HEK293 (cell line): ENCODE measurements at regions not wholly inside any gene's neighbourhood (a gene's known extent, or its start where the extent isn't known, plus 50 kb on each side); places are given as distances from the start of the nearest gene placed in this dataset.

ENCODE experiments used
- CTCF ChIA-PET: fragments of 350-600 bp; formaldehyde crosslinking; extraction: SDS; loops from one replicate; lab custom pipeline; 2021; ENCODE audit warnings: antibody characterized with exemption; lab: Yijun Ruan, JAX
- POLR2A ChIA-PET: fragments of 300-600 bp; formaldehyde crosslinking; extraction: SDS; loops from one replicate; lab custom pipeline; 2020; ENCODE audit warnings: antibody characterized with exemption, inconsistent platforms; lab: Yijun Ruan, JAX
- H3K27ac ChIP-seq: fragments of 200-500 bp; sonication (Bioruptor generic); 2 replicates; pipeline ENCODE4 v1.5.1; 2014; ENCODE audit warnings: low read depth, low read length, control low read depth, inconsistent platforms; ENCODE audit errors: extremely low read depth
- H3K36me3 ChIP-seq, 2 experiments: fragments of 200-500 bp in 1 of 2; sonication (Bioruptor generic) in 1 of 2; 1 replicate in 1 of 2; 2 replicates in 1 of 2; pipeline ENCODE4 v1.5.1; 2014 to 2017; ENCODE audit warnings: inconsistent platforms in 2 of 2, low read length in 2 of 2; ENCODE audit not compliant: control insufficient read depth in 2 of 2, insufficient read depth in 1 of 2
- H3K4me1 ChIP-seq: fragments of 200-500 bp; sonication (Bioruptor generic); 2 replicates; pipeline ENCODE4 v1.5.1; 2014; ENCODE audit warnings: mild to moderate bottlenecking, low read length, inconsistent platforms; ENCODE audit not compliant: control insufficient read depth, insufficient read depth
- H3K4me3 ChIP-seq: 2 replicates; pipeline ENCODE4 v1.5.1; 2011; ENCODE audit warnings: low read depth, mild to moderate bottlenecking, control low read depth, low read length, moderate library complexity
- H3K9me3 ChIP-seq: fragments of 200-500 bp; sonication (Bioruptor generic); 2 replicates; pipeline ENCODE4 v1.5.1; 2014; ENCODE audit warnings: low read depth, low read length, inconsistent platforms; ENCODE audit not compliant: control insufficient read depth, insufficient read depth
- BCL11B ChIP-seq: fragments of 450-650 bp; formaldehyde crosslinking; IDR thresholded peaks from 2 replicates; pipeline ENCODE4 v1.5.1; 2016; ENCODE audit warnings: low read depth, missing biosample characterization, missing genetic modification characterization
- GLIS1 ChIP-seq: fragments of 450-650 bp; formaldehyde crosslinking; IDR thresholded peaks from 2 replicates; pipeline ENCODE4 v1.5.1; 2016; ENCODE audit warnings: missing biosample characterization, missing genetic modification characterization
- INSM2 ChIP-seq: fragments of 450-650 bp; formaldehyde crosslinking; IDR thresholded peaks from 2 replicates; pipeline ENCODE4 v1.5.1; 2016; ENCODE audit warnings: missing biosample characterization, missing genetic modification characterization
- MEIS1 ChIP-seq: sonication (generic); formaldehyde crosslinking; IDR thresholded peaks from 2 replicates; pipeline ENCODE4 v1.8.1; 2022; ENCODE audit warnings: missing genetic modification reagents, mild to moderate bottlenecking, borderline replicate concordance
- OSR2 ChIP-seq: fragments of 450-650 bp; formaldehyde crosslinking; IDR thresholded peaks from 2 replicates; pipeline ENCODE4 v1.5.1; 2016; ENCODE audit warnings: missing biosample characterization, missing genetic modification characterization
- YY1 ChIP-seq: fragments of 450-650 bp; formaldehyde crosslinking; IDR thresholded peaks from 2 replicates; pipeline ENCODE4 v1.5.1; 2018; ENCODE audit warnings: missing biosample characterization, missing genetic modification characterization
- ZNF19 ChIP-seq: fragments of 450-650 bp; formaldehyde crosslinking; IDR thresholded peaks from 2 replicates; pipeline ENCODE4; 2016; ENCODE audit warnings: missing biosample characterization, missing genetic modification characterization, low read depth
- ZNF26 ChIP-seq: fragments of 450-650 bp; formaldehyde crosslinking; IDR thresholded peaks from 2 replicates; pipeline ENCODE4 v1.5.1; 2016; ENCODE audit warnings: missing biosample characterization, missing genetic modification characterization
- ZNF391 ChIP-seq: fragments of 450-650 bp; formaldehyde crosslinking; IDR thresholded peaks from 2 replicates; pipeline ENCODE4 v1.5.1; 2016; ENCODE audit warnings: low read depth, missing biosample characterization, missing genetic modification characterization, borderline replicate concordance
- ZNF398 ChIP-seq: fragments of 450-650 bp; formaldehyde crosslinking; IDR thresholded peaks from 2 replicates; pipeline ENCODE4 v1.5.1; 2017; ENCODE audit warnings: missing biosample characterization, missing genetic modification characterization
- ZNF416 ChIP-seq: fragments of 450-650 bp; formaldehyde crosslinking; IDR thresholded peaks from 2 replicates; pipeline ENCODE4 v1.5.1; 2016; ENCODE audit warnings: missing biosample characterization, missing genetic modification characterization
- ZNF561 ChIP-seq: fragments of 450-650 bp; IDR thresholded peaks from 2 replicates; pipeline ENCODE4 v1.5.1; 2018; ENCODE audit warnings: missing biosample characterization, missing genetic modification characterization, borderline replicate concordance
- ZNF600 ChIP-seq: fragments of 450-650 bp; formaldehyde crosslinking; IDR thresholded peaks from 2 replicates; pipeline ENCODE4 v1.5.1; 2016; ENCODE audit warnings: missing biosample characterization, missing genetic modification characterization
- ZNF629 ChIP-seq: fragments of 450-650 bp; formaldehyde crosslinking; IDR thresholded peaks from 2 replicates; pipeline ENCODE4 v1.5.1; 2017; ENCODE audit warnings: missing biosample characterization, missing genetic modification characterization
- ZSCAN5A ChIP-seq: fragments of 450-650 bp; formaldehyde crosslinking; IDR thresholded peaks from 2 replicates; pipeline ENCODE4 v1.5.1; 2016; ENCODE audit warnings: missing biosample characterization, missing genetic modification characterization
- ZXDB ChIP-seq: fragments of 450-650 bp; formaldehyde crosslinking; IDR thresholded peaks from 2 replicates; pipeline ENCODE4 v1.5.1; 2016; ENCODE audit warnings: missing biosample characterization, missing genetic modification characterization

- H3K4me3 ChIP-seq = no peak overlapping the region
- H3K4me1 ChIP-seq = no peaks in the 10 kb centered on the region
- no peak overlapping the region for H3K27ac ChIP-seq
- CTCF ChIA-PET = no interaction called here
- no peaks in the 10 kb centered on the region for H3K9me3 ChIP-seq
- H3K36me3 ChIP-seq = no peaks in the 10 kb centered on the region
- POLR2A ChIA-PET = no interaction called here
- TF ChIP-seq ZSCAN5A (tag by site-specific recombination) (no peak), YY1 (tag by site-specific recombination) (no peak), ZNF26 (no peak), ZXDB (tag by site-specific recombination) (no peak), ZNF600 (tag by site-specific recombination) (no peak), ZNF561 (tag by site-specific recombination) (no peak), ZNF391 (tag by site-specific recombination) (no peak), GLIS1 (no peak), INSM2 (tag by site-specific recombination) (no peak)
These were observed 227.6 kb upstream of the FOXN3 start for GRCh38 chr14:89644641-89645040.

GRCh38 chr14:89641495-89642175 is 224.6 kb upstream of the FOXN3 start:
- CTCF ChIA-PET = interaction anchor here (0.5 to 0.6 kb wide), 2 partner anchors 12 to 67 kb away, joined by 3 to 5 read pairs; no protein-coding TSS in a partner anchor
- Histone ChIP-seq H3K4me3 (no peak overlapping the region), H3K36me3 (no peaks in the 10 kb centered on the region), H3K9me3 (no peaks in the 10 kb centered on the region), H3K4me1 (no peaks in the 10 kb centered on the region), H3K27ac (no peak overlapping the region)
- TF ChIP-seq BCL11B (tag by site-specific recombination) = no peak
- TF ChIP-seq ZNF629 = no peak
- no peak for TF ChIP-seq OSR2 (tag by site-specific recombination)
- TF ChIP-seq ZNF398 (tag by site-specific recombination) = no peak
- TF ChIP-seq MEIS1 (CRISPR knock-in tag) = no peak
- no peak for TF ChIP-seq ZNF19 (tag by site-specific recombination)
- TF ChIP-seq ZNF416 (tag by site-specific recombination) = no peak
- POLR2A ChIA-PET = no interaction called here
